Jurkat, Clone E6-1 (cell line): ENCODE measurements at regions not wholly inside any gene's neighbourhood (a gene's known extent, or its start where the extent isn't known, plus 50 kb on each side); places are given as distances from the start of the nearest gene placed in this dataset.
"Not testable (repeated sequence)": the region's sequence is repeated elsewhere in the genome, so short reads cannot be mapped to it uniquely, and the experiment has no call there.

Experiments
- DNase-seq: peaks from one replicate; pipeline ENCODE4 v3.0.0-alpha.2; 2011; ENCODE audit warnings: low read depth, low spot score
- H3K4me3 ChIP-seq: 2 replicates; pipeline ENCODE4 v1.5.1; 2011; ENCODE audit warnings: mild to moderate bottlenecking, low read length, control low read depth, moderate library complexity

DNA sequence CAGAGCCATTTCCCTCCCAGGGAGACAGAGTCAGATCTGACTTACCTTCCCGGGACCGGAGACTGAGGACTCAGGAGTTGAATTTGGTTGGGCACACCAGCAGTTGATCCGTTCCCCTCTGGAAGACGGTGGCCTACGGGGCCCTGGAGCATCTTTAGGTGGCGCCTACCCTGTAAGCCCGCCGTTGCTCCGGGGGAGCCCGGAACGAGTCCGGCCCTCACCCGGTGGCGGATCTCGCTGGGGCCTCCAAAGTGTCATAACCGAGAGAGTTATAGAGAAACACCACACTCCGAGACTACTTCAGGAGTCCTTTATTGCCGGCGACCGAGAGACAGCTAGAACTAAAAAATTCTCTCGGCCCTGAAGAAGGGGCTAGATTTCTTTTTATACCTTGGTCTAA, 182.8 kb upstream of the MBL2 start:
- no peak for DNase-seq

DNA sequence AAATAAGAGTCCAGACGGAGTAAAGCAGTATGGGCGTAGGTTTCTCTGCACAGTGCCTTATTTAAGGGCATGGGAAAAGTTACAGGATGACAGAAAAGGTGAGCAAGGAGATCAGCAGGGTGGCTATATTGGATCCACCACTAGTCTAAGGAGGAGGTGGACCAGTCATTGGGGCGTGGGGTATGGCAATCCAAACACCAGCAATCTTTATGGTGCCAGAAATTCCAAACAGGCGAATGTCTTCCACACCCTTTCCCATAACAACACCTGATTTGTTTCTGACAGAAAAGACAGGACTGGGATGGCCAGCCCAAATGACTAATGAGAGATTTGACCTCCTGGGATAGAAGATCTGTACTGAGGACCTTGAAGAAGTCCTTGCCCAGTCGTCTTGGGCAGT, 181.8 kb upstream of the MBL2 start:
- no peak overlapping the region for H3K4me3 ChIP-seq
- no peak for DNase-seq

More for the DNA sequence above, 182.8 kb upstream of the MBL2 start:
- H3K4me3 ChIP-seq = no peak overlapping the region

DNA sequence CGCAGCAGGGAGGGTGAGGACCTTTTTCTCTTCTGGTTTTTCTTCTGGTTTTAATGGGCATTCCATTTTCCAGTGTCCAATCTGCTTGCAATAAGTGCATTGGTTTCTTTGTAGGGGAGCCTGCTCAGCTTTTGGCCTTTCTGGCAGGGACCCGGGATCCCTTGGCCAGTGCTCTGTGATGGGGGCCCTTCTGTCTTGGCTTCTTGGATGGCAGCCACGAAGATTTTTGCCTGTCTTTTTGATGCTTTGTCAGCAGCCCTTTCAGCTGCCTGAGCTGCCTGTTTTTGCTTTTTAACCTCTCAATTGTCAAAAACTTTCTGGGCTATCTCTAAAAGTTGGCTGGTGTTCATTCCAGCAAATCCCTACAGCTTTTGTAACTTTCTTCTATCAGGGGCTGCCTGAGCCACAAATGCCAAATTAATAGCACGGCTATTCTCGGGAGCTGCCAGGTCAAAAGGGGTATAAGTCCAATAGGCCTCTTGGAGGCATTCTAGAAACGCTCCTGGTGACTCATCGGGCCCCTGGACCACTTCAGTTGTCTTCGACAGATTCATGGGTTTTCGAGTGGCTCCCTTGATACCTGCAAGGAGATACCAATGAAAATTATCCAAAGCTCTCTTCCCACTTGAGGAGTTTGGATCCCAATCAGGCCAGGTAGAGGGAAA, 179.9 kb upstream of the MBL2 start:
- no peak for DNase-seq
- no peak overlapping the region for H3K4me3 ChIP-seq

DNA sequence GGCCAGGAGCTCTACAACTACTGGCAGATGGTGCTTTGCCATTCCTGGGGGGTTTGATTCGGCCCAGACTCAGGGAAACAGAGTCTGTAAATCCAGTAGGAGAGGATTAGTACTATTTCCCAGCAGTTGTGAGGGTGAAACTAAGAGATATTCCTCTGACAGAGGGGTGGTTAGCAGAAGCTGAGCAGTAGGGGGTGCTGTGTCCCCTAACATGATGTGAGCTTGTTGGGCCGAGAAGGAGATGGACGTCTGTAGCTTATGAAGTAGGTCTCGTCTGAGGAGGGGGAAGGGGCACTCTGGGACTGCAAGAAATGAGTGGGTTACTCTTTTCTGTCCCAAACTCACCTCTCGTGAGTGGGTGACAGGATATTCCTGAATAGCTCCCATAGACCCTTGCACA, 179.2 kb upstream of the MBL2 start:
- no peak overlapping the region for H3K4me3 ChIP-seq
- peak; percentile 20 for DNase-seq

DNA sequence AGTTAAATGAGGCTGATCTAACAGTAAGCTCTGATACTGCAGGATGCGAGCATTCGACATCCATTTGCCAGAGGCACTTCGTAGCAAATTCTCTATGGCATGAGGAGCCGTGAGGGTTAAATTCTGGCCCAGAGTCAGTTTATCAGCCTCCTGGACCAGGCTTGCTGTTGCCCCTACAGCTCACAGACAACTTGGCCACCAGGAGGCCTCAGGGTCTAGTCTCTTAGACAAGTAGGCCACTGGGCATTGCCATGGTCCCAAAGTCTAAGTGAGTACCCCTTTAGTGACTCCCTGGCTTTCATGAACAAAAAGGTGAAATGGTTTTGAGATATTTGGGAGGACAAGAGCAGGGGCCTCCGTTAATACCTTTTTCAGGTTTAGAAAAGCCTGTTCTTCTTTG, 178.0 kb upstream of the MBL2 start:
- DNase-seq = no peak
- no peak overlapping the region for H3K4me3 ChIP-seq

DNA sequence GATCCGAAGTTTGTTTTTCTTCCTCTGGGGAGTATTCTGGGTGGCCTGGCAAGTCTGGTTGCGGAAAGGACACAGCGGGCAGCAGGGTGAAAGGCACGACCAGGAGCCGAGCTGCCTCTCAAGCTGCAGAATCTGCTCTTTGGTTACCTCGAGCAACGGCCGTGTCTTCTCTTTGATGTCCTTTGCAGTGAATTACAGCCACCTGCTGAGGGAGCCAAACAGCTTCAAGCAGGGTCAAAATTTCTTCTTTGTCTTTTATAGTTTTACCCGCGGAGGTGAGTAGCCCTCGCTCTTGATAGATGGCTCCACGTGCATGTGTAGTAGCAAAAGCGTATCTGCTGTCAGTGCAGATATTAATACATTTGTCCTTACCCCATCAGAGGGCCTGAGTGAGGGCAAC, 177.3 kb upstream of the MBL2 start:
- DNase-seq = peak; percentile 6
- no peak overlapping the region for H3K4me3 ChIP-seq

DNA sequence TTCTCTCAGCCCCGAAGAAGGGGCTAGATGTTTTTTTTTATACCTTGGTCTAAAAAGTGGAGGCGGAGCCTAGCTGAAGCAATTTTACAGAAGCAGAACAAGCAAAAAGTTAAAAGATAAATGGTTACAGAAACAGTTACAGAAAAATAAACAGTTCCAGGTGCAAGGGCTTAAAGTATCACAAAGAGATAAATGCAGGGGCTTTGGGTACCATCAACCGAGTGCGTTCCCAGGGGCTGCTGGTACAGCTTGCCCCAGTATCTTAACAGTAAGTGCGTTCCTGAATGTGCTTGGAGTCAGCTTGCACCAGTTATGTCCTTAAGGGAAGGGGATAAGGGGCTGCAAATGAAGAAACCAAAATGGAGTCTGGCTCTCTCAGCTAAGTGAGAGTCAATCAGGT, 173.9 kb upstream of the MBL2 start:
- DNase-seq = no peak
- H3K4me3 ChIP-seq = no peak overlapping the region

DNA sequence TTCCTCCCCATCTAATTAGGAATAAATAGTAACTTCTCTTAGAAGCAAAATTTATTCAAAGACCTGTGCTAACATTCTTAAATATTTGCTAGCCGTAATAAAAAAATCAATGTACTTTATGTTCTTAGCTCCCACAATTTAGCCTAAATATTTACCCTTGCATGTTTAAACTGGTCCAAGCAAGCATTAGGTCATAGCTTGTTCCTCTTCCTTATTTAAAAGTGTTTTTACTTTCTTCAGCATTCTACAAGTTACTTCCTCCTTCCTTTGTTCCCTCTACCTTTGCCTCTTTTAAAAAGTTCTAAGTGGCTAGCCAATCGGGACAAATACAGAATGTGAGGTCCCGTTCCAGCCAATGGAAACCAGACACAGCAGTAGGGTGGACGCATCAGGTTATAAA, 172.9 kb upstream of the MBL2 start:
- not testable (repeated sequence) for DNase-seq

DNA sequence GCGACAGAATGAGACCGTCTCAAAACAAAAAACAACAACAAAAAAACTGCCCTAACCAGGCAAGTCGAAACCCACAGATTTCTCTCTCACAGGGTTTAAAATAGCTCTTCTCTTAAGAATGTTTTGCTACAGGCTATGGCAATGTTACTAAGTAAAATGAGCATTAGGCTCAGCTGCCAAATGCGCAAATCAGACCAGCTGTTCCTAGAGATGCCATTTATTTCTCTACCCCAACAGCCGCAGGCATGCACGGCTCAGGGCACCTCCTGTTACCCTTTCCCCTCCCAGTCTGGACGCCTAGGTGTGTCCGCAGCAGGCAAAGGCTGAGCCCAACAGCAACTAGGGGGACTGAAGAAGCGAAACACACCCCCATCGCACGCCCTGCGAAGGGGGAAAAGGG, 168.3 kb upstream of the MBL2 start:
- DNase-seq = no peak
- no peak overlapping the region for H3K4me3 ChIP-seq

More for the DNA sequence above, 172.9 kb upstream of the MBL2 start:
- not testable (repeated sequence) for H3K4me3 ChIP-seq

DNA sequence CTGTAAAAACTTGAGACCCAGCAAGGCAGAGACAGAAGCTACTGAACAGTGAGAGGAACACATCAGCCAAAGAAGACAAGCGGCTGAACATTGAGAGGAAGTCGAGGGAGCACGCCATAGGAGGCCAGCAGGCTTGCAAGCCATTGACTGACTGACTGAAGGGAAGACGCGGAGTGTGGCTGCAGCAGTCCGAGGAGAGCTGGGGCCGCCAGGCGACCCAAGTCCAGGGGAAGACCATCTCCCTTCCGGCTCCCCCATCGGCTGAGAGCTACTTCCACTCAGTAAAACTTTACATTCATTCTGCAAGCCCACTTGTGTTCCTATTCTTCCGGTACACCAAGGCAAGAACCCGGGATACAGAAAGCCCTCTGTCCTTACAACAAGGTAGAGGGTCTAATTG, 167.3 kb upstream of the MBL2 start:
- no peak for DNase-seq
- H3K4me3 ChIP-seq = no peak overlapping the region

DNA sequence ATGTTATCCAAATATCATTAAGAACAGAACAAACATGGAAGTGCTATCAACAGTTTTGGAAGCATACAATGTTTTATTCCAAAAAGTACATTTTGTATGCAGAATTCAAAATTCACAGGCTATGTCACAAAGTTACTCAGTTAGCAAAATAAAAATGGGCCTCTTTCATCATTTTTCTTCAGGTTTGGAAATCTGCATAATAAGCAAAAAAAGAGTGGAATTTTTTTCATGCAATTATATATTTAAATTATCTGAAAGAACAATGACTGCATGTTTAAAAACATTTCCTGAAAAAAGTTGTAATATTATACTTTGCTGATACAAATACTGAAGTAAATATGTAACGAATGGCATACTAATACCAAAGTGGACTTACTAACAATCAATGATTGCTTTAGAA, 161.2 kb upstream of the MBL2 start:
- H3K4me3 ChIP-seq = no peak overlapping the region
- DNase-seq = no peak

DNA sequence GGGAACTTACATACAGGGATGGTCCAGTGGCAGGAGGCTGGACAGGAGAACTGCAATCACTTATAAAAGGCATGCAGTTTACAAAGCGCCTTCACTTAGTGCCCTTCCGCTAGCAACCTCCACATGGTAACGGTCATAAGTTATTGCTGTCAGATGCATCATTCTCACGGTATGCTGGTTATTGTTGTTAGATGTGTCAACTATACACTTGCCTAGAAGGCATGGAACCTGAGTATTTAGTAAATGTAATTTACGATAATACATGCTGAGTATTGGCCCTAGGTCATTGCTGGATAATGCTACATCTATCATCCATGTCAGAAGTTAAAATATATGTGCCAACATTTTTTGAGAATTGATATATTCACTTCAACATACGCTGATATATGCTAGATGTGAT, 155.1 kb upstream of the MBL2 start:
- DNase-seq = no peak
- H3K4me3 ChIP-seq = no peak overlapping the region

DNA sequence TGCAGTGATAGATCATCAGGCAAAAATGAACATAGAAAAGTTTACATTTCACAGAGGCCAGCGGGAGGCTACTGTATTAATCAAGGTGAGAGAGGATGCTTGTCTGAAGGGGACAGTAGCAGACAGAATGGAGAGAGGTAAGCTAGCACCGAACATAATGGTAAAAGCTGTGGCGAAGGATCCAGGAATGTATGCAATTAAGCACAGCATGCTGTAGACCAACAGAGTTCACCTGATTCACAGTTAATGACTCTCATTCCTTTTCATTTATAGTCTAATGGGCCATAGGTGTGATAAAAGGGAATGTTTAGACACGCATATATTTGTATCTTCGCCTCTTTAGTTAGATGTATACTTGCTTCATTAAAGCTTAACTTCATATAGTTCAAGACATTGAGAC, 150.9 kb upstream of the MBL2 start:
- no peak for DNase-seq
- no peak overlapping the region for H3K4me3 ChIP-seq

DNA sequence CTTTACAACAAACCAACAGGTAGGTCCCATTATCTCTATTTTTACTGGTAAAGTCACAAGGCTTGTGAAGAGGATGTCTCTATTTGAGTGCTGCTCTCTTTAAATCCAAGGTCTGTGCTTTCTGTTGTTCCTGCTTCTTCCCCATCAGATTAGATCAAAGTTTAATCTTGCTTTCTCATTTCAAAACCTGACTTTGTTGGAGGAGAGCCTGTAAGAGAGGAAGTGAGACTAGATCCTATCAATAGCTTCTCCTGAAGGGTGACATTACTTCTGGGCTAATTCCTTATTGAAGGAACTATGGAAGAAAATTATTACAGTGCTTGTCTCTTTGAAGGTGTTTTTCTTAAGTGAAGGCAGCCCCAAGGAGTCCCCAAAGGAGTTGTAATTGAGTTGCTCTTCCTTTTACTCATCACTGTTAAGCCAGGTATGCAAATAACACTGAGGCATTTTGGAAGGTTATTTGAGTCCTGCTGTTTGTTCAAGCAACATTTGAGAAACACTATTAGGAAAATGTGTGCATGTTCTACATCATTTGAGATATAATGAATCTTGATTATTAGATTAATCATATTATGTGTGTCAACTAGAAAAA, 146.2 kb upstream of the MBL2 start:
- DNase-seq = no peak
- no peak overlapping the region for H3K4me3 ChIP-seq

DNA sequence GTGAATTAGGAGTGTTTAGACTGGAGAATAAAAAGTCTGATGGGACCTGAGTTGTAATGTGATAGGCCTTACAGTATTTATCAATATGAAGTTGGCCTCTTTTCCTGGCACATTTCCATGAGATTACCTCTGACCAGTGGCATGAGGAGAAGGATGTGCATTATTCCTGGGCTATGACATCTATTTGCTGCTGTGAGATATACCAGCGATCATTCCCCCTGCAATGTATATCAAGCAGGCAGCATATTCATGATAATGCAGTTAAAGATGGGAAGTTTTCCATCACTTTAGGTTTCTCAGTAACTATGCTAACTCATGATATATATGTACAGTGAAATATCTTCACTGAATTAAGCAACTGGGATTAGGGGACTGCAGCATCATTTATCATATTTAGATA, 142.8 kb upstream of the MBL2 start:
- no peak for DNase-seq
- no peak overlapping the region for H3K4me3 ChIP-seq

DNA sequence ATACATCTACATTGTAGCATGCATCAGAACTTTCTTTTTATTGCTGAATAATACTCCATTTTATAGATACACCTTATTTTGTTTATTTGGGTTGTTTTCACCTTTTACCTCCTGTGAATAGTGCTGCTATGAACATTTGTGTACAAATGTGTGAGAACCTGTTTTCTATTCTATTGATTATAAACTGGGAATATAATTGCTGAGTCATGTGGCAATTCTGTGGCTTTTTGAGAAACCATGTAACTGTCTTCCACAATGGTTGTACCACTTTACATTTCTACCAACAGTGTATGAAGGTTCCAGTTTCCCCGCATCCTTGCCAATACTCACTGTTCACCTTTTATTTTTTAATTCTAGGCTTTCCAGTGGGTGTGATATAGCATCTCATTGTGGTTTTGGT, 138.6 kb upstream of the MBL2 start:
- no peak for DNase-seq
- H3K4me3 ChIP-seq = no peak overlapping the region

DNA sequence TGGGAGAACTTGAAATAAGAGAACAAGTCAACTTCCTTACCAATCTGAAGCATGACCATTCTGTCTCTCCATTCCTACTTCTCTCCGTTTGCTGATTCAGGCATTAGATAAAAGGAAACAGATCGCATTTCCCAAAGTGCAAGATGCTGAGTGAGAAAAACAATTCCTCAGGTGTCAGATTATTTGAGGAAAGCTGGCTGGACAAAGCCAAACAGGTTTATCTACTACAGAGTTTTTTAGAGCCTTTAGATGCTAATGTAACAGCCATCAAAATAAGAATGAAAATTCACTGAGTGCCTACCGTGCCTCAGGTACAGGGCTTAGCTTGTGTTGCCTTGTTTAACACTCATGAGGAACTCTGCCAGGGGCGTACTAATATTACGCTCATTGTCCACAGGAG, 135.9 kb upstream of the MBL2 start:
- DNase-seq = no peak
- H3K4me3 ChIP-seq = no peak overlapping the region

DNA sequence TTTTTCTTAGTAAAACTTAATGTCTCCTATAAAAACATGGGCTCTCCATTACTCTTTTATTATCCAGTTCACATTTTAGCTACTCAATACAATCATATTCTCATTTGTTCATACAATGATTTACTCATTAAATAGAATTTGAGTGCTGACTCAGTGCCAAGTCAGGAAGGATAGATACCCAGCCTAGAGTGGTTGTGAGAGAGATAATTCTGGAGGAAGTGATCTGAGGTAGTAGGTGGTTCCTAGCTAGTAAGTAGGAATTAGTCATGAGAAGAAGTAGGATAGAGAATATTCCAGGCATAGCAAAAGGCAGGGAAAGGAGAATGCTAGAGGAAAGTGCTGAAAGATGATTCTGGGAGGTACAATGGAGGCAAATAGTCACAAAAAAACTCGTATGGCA, 133.5 kb upstream of the MBL2 start:
- no peak overlapping the region for H3K4me3 ChIP-seq
- DNase-seq = no peak

DNA sequence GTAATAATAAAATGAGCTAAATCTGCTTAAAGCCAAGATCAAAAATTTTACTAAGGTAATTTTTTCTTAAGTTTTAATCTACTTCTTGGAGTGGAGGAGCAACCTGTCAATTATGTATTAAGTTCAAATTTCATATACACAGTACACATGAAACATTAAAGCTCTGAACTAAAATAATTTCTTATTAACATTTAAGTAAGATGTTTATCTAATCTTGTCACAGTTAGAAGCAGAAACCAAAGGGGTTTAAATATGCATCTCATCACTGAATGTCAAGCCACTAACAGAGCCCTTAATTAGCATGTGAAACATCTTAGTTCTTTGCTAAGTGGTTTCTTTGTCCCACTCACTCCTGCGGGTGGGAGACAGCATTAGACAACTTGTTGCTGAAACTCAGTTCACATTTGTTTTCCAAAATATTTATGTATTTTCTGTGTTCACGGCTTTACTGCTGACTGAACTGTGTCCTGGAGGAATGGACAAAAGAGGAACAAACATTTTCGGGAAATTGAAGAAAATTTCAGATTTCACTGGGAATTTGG, 130.9 kb upstream of the MBL2 start:
- DNase-seq = no peak
- H3K4me3 ChIP-seq = no peak overlapping the region

DNA sequence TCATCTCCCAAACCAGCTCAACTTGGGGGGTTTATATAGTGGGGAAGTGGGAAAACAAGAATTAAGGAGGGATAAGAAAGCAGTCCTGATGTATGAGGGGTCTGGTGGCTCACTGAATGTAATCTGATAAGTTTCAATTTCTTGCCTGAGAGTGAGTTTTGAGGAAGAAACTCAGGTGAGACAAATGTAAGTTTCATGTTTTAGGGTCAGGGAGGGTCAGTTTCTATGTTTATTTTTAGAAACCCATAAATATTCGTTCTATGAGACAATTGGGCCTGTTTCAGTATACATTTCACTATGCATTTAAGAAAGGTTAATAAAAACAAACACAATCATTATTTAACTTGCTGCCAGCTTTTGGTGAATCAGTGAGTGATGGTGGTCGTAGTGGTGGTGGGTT, 128.0 kb upstream of the MBL2 start:
- no peak overlapping the region for H3K4me3 ChIP-seq
- DNase-seq = no peak

DNA sequence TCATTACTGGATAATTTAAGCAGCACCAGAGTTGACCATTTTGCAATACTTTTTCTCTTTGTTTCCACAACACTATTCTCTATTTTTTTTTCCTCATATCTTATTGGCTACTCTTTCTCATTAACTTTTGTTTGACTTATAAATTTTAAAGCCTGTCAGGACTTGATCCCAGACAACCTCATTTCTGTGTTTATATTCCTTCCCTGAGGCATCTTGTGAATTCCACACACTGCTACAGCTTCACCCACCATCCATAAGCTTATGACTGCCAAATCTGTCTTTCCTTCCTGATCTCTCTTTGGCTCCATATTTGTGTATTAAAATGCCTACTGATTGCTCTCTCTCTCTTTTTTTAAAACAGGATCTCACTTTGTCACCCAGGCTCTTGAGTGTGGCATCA, 124.6 kb upstream of the MBL2 start:
- no peak for DNase-seq
- H3K4me3 ChIP-seq = no peak overlapping the region
